Ishikawa (cell line): ENCODE measurements at regions not wholly inside any gene's neighbourhood (a gene's known extent, or its start where the extent isn't known, plus 50 kb on each side); places are given as distances from the start of the nearest gene placed in this dataset.

Experiments
- CEBPB ChIP-seq: IDR thresholded peaks from 2 replicates; pipeline ENCODE4 v1.6.1; 2012
- CREB1 ChIP-seq: IDR thresholded peaks from 2 replicates; pipeline ENCODE4 v1.6.1; 2012; ENCODE audit warnings: low read depth
- EGR1 ChIP-seq: IDR thresholded peaks from 2 replicates; pipeline ENCODE4 v1.6.1; 2012
- EP300 ChIP-seq: IDR thresholded peaks from 2 replicates; pipeline ENCODE4 v1.6.1; 2012; ENCODE audit warnings: borderline replicate concordance
- FOXM1 ChIP-seq: IDR thresholded peaks from 2 replicates; pipeline ENCODE4 v1.6.1; 2012; ENCODE audit warnings: low read depth, borderline replicate concordance
- NFIC ChIP-seq: IDR thresholded peaks from 2 replicates; pipeline ENCODE4 v1.6.1; 2012
- RAD21 ChIP-seq: IDR thresholded peaks from 2 replicates; pipeline ENCODE4 v1.6.1; 2012; ENCODE audit warnings: low read depth
- TAF1 ChIP-seq: IDR thresholded peaks from 2 replicates; pipeline ENCODE4 v1.6.1; 2012; ENCODE audit warnings: low read depth, mild to moderate bottlenecking
- TCF12 ChIP-seq: IDR thresholded peaks from 2 replicates; pipeline ENCODE4 v1.6.1; 2012; ENCODE audit warnings: low read depth
- TEAD4 ChIP-seq: IDR thresholded peaks from 2 replicates; pipeline ENCODE4 v1.6.1; 2012
- YY1 ChIP-seq: IDR thresholded peaks from 2 replicates; pipeline ENCODE4 v1.6.1; 2012; ENCODE audit warnings: low read depth
- ZBTB7A ChIP-seq: IDR thresholded peaks from 2 replicates; pipeline ENCODE4 v1.6.1; 2012; ENCODE audit warnings: low read depth
- TF ChIP-seq, protein P1 (sequence below): IDR thresholded peaks from 2 replicates; pipeline ENCODE4 v1.6.1; 2012; ENCODE audit warnings: low read depth, mild to moderate bottlenecking
- TF ChIP-seq, protein P2 (sequence below): IDR thresholded peaks from 2 replicates; pipeline ENCODE4 v1.6.1; 2012
- TF ChIP-seq, protein P3 (sequence below): IDR thresholded peaks from 2 replicates; pipeline ENCODE4 v1.6.1; 2012

DNA sequence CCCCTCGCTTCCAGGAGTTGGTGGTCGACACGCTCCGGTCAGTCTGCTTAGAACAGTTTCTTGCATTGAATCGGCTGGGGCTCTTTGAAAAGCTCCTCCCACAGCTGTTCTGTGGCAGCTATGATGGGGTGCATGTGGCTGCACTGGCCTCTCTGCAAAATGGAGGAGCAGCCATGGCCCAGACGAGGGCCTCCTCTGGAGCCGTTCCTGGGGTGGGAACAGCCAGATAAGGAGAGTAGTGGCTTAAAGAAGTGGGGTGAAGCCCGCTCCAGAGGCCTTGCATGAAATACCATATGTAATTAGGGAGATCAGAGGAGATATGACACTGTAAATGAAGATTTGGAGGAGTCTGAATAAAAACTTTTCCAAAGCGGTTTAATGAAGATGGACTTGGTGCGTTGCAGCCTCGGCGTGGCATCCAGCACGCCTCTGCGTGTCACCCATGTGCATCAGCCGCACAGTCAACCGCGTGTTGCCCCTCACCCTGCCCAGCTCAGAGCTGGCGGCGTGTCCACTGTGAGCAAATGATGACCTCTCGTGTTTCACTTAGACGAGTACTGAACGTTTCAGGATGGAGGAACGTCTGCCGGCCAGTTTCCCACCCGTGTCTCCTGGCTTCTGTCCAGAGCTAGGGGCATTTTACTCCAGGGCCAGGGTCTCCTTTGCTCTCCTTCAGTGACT is 199.2 kb downstream of the TEX29 start:
- TF ChIP-seq YY1 (no peak), TAF1 (no peak), NFIC (no peak), EGR1 (no peak), FOXM1 (no peak)
- TF ChIP-seq, protein P1, sequence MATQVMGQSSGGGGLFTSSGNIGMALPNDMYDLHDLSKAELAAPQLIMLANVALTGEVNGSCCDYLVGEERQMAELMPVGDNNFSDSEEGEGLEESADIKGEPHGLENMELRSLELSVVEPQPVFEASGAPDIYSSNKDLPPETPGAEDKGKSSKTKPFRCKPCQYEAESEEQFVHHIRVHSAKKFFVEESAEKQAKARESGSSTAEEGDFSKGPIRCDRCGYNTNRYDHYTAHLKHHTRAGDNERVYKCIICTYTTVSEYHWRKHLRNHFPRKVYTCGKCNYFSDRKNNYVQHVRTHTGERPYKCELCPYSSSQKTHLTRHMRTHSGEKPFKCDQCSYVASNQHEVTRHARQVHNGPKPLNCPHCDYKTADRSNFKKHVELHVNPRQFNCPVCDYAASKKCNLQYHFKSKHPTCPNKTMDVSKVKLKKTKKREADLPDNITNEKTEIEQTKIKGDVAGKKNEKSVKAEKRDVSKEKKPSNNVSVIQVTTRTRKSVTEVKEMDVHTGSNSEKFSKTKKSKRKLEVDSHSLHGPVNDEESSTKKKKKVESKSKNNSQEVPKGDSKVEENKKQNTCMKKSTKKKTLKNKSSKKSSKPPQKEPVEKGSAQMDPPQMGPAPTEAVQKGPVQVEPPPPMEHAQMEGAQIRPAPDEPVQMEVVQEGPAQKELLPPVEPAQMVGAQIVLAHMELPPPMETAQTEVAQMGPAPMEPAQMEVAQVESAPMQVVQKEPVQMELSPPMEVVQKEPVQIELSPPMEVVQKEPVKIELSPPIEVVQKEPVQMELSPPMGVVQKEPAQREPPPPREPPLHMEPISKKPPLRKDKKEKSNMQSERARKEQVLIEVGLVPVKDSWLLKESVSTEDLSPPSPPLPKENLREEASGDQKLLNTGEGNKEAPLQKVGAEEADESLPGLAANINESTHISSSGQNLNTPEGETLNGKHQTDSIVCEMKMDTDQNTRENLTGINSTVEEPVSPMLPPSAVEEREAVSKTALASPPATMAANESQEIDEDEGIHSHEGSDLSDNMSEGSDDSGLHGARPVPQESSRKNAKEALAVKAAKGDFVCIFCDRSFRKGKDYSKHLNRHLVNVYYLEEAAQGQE: no peak

DNA sequence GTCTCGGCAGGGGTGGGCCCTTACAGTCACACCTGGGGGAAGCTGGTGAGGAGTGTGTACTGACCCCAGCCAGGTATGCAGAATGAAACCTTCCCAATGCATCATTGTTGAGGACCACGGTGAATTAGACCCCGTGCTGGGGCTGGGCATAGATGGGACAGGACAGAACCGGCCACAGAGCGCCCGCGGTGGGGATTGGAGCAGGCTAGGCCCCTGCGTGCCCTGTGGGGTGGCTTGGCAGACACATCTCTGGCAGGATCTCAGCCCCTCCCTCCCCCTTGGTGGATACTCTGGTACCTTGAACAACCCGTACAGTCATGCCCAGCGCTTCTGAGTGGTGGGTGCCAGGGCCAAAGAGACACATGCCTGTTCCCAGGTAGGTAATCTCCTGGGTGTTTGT is 200.6 kb downstream of the TEX29 start:
- no peak for TF ChIP-seq FOXM1
- TF ChIP-seq TEAD4: no peak
- no peak for TF ChIP-seq CREB1
- TF ChIP-seq, protein P2, sequence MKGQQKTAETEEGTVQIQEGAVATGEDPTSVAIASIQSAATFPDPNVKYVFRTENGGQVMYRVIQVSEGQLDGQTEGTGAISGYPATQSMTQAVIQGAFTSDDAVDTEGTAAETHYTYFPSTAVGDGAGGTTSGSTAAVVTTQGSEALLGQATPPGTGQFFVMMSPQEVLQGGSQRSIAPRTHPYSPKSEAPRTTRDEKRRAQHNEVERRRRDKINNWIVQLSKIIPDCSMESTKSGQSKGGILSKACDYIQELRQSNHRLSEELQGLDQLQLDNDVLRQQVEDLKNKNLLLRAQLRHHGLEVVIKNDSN: no peak
- no peak for TF ChIP-seq TAF1
- TF ChIP-seq, protein P3, sequence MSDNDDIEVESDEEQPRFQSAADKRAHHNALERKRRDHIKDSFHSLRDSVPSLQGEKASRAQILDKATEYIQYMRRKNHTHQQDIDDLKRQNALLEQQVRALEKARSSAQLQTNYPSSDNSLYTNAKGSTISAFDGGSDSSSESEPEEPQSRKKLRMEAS: no peak
- TF ChIP-seq TCF12: no peak
- TF ChIP-seq RAD21: no peak
- TF ChIP-seq ZBTB7A: no peak
- TF ChIP-seq YY1: no peak
- no peak for TF ChIP-seq EP300
- no peak for TF ChIP-seq CEBPB
- TF ChIP-seq, protein P1: no peak
- no peak for TF ChIP-seq EGR1
- TF ChIP-seq NFIC: no peak

DNA sequence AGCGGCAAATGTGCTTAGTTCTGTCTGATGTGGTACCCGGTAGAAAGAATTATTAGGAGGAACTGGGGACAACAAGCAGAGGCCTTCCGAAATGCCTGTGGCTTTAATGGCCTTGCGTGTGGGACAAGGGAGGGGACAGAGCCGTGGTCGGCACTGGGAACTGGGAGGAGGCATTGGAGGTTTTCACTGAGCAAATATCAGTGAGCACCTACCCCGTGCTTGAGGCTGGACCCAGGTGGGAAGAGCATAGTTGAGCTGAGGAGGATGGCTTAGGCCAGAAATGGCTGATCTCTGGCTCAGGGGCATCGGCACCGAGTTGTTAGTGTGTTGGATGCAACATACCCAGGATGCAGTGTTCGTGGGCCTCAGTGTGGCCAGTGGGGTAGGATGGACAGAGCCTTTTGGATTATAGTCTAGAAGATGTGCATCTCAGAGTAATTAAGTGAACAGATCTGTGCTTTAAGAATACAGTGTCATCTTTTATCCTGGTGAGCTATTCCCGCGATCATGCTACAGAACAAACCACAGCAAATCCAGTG is 201.3 kb downstream of the TEX29 start:
- TF ChIP-seq CREB1 (no peak), TCF12 (no peak), YY1 (no peak), ZBTB7A (no peak), EP300 (no peak), CEBPB (no peak), RAD21 (no peak), TEAD4 (no peak), EGR1 (no peak), FOXM1 (no peak), NFIC (no peak), TAF1 (no peak)
- TF ChIP-seq, protein P1: no peak
- TF ChIP-seq, protein P3: no peak
- TF ChIP-seq, protein P2: no peak

DNA sequence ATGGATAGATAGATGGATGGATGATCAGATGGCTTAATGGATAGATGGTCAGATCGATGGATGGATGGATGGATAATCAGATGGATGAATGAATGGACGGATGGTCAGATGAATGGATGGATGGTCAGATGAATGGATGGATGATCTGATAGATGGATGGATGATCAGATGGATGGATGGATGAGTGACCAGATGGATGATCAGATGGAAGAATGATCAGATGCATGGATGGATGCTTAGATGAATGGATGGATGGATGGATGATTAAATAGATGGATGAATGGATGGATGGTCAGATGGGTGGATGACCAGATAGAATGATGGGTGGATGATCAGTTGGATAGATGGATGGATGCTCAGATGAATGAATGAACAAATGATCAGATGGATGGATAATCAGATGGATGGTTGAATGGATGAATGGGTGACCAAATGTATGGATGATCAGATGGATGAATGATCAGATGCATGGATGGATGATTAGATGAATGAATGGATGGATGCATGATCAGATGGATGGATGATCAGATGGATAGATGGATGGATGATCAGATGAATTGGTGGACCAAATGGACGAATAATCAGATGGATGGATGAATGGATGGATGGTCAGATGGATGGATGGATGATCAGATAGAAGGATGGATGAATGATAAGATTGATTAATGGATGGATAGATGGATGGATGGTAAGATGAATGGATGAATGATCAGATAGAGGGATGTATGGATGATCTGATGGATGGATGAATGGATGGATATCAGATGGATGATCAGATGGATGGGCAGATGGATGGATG is 205.1 kb downstream of the TEX29 start:
- TF ChIP-seq EGR1 (no peak), FOXM1 (no peak), NFIC (no peak), TAF1 (no peak), ZBTB7A (no peak)
